ENCODE measurements at regions not wholly inside any gene's neighbourhood (a gene's known extent, or its start where the extent isn't known, plus 50 kb on each side); places are given as distances from the start of the nearest gene placed in this dataset.

DNA sequence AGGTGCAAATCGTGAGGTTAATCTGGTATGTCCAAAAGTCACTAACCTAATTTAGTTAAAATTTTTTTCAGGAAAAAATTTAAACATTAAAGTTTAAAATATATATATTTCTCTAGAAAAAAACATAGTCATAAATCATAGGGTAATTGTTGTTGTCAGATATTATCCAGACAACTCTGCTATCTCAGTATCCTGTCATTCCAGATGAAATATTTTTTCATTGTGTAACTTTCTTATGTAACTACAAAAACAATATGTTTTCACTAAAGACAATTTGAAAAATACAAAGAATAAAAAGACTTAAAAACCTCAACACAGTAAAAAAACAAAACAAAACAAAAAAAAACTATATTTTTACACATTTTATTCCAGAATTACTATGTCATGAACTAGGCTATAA, 57.6 kb downstream of the TENT5A start:
- no peak for DNase-seq

DNA sequence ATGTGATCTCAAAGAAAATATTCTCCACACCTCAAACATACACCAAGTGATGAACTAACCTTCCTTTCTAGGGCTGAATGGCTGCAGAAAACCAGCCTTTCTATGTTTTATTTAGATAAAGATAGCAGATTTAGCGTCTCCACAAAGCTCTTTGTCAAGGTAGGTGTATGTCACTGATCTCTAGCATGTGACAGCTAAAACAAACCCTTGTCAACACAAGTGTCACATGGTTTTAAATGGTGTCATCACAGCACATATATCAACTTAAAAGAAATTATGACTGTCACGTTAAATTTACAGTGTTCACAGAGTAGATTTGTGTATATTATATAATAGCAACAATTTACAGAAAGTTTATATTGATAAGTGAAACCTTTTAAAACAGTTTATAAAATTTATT, 58.3 kb downstream of the TENT5A start:
- DNase-seq = no peak

DNA sequence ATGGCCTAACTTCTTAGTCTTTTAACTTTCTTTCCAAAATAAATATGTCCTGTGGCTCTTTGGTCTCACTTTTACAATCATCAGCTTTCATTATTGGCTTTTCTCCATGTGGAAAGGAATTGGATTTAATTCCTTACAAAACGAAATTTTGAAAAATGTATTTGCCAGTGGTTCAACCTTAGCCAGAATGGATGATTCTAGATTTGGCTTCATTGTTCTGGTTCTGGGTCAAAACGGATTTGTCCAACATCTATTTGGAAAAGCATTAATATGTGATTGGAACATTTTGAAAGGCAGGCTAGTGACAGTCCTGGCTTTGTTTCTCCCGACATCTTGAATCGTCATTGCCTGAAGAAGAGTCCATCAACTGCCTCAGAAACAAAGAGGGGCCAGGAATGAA, 59.2 kb downstream of the TENT5A start:
- DNase-seq = no peak

DNA sequence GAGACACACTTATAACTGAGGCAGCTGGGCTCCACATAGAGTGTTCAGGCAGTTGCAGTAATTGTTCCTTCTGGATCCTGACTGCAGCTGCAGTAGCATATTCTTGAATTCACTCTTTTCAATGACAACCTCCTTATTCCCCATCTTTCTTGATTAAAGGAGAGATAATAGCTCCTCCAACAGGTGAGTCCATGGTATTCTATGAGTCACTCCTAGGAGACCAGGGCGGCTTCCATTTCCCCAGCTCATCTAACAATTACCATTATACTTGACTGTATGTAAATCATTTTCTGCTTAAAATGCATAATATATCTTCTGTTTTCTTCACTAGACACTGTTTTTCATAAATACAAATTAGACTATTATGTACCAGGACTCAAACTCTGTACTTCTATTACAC, 62.4 kb downstream of the TENT5A start:
- DNase-seq = no peak

GRCh38 chr6:81689580-81689979, 62.9 kb downstream of the TENT5A start:
- DNase-seq = no peak

- no peak for DNase-seq
Observed at GRCh38 chr6:81683912-81684311, 68.6 kb downstream of the TENT5A start.

GRCh38 chr6:81682858-81683620, 69.4 kb downstream of the TENT5A start:
- no peak for DNase-seq

DNA sequence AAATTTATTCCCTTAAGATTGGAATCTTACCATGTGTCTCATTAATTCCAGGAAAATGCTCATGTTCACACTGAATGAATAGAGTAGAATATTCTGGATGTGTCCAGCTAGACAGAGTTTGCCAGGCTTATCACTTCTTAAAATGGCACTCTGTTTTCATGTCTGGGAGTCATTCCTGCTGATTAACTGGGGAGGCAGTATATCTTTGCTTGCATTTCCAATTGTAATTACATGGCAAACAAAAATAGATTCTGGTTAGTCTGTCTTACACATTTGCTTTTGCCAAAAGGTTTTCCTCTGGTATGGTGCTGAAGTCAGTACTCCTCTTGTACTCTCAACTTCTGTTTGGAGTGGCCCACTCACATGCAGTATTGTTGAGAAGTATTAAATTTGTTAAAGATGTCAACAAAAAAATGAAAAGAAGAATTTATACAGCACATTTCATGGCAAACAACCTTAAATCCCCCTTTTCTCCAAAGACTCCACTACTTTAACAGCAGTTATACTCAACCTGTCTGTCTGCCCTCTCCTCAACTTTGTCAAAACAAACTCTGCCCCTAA, 70.2 kb downstream of the TENT5A start:
- DNase-seq = no peak

DNA sequence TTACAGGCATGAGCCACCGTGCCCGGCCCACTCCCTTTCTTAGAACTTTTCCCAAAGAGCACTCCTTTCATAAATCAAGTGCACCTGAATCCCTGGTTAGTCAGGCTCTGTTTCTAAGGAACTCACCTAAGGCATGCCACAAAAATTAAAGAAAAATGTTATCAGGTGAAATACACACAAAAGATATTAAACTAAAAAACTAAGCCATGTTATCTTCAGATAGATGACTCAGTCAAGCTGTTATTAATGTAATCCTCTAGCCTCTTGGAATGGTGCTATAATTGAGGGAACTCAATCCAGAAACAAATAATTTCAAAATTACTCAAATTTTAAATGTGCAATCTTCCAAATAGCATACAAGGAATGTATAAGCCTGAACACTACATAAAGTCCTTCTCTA, 83.0 kb downstream of the TENT5A start:
- DNase-seq = no peak

- no peak for DNase-seq
Observed at GRCh38 chr6:81668615-81669047, 83.8 kb downstream of the TENT5A start.

DNA sequence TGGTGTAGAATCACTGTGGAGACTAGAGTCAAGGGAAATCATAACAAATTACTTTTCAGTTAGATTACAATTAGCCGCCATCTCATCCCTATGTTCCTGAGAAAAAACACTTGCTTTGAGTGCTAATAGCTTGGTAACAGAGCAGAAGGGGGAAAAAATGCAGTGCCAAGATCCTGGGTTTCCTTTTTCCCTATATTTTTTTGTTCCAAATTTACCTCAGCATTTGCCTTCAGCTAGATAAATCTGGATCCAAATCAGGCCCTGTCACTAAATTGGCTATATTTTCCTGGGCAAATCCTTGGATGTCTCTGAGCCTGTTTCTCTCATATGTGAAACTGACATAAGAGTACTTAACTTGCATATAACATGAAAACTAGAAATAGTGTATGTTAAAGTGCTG, 86.0 kb downstream of the TENT5A start:
- DNase-seq = no peak

DNA sequence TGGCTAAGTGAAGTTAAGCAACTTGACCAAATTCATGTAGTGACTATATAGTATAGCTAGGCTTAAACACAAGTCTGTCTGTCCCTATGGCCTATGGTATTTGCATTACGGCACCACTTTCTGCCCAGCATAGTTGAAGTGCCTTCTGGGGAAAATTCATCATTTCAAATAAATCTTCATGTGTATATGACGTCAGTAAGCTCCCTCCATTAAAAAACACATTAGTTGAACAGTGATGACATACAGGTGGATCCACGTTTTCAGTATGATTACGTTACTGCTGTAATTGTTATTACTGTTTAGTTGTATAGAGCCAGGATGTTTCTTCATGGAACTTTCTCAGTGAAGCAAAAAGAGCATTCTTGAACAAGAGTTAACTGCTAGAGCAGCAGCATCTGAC, 96.2 kb downstream of the TENT5A start:
- DNase-seq = no peak

GRCh38 chr6:81655696-81656095, 96.8 kb downstream of the TENT5A start:
- DNase-seq = no peak

DNA sequence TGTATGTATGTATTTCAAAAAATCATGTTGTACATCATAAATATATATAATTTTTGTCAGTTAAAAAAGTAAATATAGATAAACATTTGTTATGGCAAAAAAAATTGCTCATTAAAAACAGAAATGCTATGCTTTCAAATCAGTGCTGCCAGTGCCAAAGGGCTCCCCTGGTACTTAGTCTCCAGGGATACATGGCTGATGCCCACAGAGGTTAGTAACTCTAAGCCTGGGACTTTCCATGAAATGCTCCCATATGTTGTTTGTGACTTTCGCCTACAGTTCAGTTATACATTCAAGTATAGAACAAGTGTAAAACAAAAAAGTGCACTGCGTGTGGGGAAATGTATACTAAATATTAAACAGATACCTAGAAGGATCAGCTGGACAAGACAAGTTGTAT, 104.0 kb downstream of the TENT5A start:
- no peak for DNase-seq

GRCh38 chr6:81643156-81643555, 109.3 kb downstream of the TENT5A start:
- no peak for DNase-seq

- no peak for DNase-seq
Observed at GRCh38 chr6:81640891-81641290, 111.6 kb downstream of the TENT5A start.

- no peak for DNase-seq
Observed at GRCh38 chr6:81640126-81640525, 112.4 kb downstream of the TENT5A start.

GRCh38 chr6:81638366-81638765, 114.1 kb downstream of the TENT5A start:
- DNase-seq = no peak

DNA sequence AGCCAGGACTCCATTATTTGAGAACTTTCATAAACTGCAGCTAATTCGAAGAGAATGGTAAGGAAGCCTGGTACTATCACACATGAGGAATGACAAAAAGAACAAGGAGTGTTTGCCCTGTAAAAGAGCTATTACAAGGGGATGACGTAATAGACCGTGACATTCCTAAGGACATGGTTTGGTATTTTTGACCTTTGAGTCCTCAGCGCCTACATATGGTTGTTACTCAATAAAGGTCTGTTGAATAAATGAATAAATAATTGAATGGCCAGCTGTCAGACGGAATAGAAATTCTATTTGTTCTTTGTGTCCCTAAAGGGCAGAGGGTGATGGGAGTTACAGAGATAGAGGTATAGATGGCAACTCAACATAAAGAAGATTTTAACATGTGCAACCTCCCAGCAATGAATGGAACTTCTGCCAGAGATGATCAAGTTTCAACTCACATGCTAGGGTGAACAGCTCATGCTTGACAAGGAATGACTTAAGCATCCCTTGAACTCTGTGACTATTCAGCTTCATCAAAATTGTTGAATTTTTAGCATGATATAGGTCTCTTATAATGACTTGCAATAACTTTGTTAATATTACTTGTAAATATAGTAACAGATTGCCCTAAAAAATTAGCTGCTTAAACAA, 115.4 kb downstream of the TENT5A start:
- no peak for DNase-seq

DNA sequence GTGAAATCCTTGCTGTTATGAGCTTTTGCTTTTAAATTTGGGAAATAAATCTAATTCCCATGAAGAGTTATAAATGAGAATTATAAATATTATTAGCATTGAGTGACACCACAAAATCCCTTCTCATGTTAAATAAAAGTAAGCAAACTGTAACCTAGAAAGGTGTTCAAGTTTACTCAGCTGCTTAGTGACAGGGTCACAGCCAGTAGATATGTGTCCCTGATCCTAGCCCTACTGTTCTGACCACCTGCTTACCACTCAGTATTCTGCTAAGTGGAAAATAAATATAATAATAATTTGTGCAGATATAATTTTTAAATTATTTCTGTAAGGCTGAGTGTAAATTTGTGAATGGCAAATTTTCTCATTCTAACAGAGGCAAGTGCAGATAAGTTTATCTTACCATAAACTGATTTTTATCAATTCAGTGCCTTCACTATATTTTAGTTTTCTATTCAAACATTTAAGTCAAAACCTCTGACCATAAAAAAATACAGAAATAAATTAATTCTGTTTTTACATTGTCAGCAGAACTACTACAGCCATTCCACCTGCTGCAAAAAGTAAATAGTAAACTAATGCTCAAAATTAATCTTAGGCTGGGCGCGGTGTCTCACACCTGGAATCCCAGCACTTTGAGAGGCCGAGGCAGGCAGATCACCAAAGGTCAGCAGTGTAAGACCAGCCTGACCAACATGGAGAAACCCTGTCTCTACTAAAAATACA, 118.2 kb downstream of the TENT5A start:
- no peak for DNase-seq

DNA sequence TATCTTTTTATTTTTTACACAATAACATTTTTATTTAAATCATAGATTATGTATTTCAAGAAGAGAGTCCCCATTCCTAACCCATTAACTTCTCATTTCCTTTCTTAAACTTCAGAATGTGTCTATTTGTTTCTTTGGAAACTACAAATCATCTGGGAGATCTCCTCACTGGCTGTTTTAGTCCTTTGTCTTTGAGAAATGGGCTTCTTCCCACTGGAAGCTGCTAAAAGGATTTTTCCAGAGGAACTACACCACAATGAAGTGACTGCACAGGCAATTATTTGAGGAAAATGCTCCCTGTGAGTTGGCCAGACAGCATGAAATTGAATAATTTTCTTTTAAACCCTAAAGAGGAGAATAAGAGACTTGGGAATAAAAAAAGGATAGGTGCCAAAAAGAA, 119.1 kb downstream of the TENT5A start:
- DNase-seq = no peak

- DNase-seq = no peak
Observed at GRCh38 chr6:81630719-81631118, 121.8 kb downstream of the TENT5A start.

DNA sequence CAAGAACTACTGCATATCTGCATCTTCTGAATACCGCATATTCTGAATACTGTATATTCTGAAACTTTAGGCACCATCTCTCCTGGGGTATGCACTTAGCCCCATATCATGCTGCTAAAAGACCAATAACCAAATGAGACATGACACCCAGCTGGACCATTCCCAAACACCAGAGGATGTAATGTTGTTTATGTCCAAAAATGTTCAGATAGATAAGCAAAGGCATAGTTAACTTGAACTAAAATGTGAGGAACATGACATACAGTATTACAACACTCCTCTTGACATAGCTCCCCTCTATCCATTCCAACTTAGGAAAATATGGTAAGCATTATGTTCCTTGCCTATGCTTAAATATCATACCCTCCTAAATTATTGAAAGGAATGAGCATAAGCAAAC, 127.3 kb downstream of the TENT5A start:
- DNase-seq = no peak

DNA sequence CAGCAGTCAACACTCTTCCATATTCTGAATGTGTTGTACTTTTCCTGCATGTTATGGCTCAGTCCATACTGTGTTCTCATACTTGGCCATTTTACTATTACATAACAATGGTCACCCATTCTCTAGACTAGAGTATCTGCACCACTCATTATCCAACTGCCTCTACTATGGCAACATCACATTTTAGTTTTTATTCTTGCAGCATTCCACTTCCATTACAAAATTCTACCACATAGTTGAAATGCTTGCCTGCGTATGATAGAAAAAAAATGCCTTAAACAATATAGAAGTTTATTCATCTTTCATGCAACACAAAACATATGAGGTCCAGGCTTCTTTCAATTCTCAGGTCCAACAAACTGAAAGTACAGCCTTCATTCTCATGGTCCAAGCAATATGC, 128.0 kb downstream of the TENT5A start:
- DNase-seq = no peak
